ENCODE measurements at regions not wholly inside any gene's neighbourhood (a gene's known extent, or its start where the extent isn't known, plus 50 kb on each side); places are given as distances from the start of the nearest gene placed in this dataset.

DNA sequence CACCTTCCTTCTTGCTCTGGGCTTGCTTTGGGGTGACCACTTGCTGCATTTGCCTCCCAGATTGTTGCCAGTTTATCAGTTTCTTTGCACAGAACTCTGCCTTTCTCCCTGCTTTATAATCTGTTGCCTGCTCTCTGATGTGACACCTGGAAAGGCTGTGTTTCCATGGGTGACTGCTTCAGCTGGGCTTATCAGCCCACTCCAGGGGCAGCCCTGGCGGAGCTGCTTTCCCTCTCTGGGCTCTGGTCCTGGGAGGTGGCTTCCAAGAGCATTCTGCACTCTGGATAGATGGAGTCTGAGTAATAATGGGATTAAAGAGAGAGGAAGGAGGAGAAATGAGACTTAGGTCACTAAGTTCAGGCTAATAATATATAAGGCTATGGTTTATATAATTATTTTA is 352.7 kb downstream of the TSN start:
- H3K4me3 Mint-ChIP-seq = no peak overlapping the region
- no peak overlapping the region for H3K27ac Mint-ChIP-seq
- TF ChIP-seq, protein P1, sequence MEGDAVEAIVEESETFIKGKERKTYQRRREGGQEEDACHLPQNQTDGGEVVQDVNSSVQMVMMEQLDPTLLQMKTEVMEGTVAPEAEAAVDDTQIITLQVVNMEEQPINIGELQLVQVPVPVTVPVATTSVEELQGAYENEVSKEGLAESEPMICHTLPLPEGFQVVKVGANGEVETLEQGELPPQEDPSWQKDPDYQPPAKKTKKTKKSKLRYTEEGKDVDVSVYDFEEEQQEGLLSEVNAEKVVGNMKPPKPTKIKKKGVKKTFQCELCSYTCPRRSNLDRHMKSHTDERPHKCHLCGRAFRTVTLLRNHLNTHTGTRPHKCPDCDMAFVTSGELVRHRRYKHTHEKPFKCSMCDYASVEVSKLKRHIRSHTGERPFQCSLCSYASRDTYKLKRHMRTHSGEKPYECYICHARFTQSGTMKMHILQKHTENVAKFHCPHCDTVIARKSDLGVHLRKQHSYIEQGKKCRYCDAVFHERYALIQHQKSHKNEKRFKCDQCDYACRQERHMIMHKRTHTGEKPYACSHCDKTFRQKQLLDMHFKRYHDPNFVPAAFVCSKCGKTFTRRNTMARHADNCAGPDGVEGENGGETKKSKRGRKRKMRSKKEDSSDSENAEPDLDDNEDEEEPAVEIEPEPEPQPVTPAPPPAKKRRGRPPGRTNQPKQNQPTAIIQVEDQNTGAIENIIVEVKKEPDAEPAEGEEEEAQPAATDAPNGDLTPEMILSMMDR (IDR thresholded peaks at IDR 0.05) = no peak
- H3K36me3 Mint-ChIP-seq = no peaks in the 10 kb centered on the region
- no peak for DNase-seq
- H3K4me1 Mint-ChIP-seq = no peaks in the 10 kb centered on the region
- intact Hi-C loops (cut with micrococcal nuclease) = no loop called here
- peaks cover 2 to 5% (median 2%) of the 10 kb centered on the region in 3 donors for H3K27me3 Mint-ChIP-seq (ENCODE audit: low read depth in 3 of 3)
- 71% methylated on average over 1 of the region's 1 CpG for WGBS (ENCODE audit: insufficient coverage)
- Histone ChIP-seq H2AFZ (ENCODE audit: insufficient read depth, low read depth, low read length, poor library complexity, severe bottlenecking) (no peak overlapping the region), H3K27me3 (ENCODE audit: control insufficient read depth in 2 of 2, insufficient read depth in 2 of 2, low read length in 2 of 2) (no peaks in the 10 kb centered on the region), H4K20me1 (ENCODE audit: insufficient read depth, low read length) (no peaks in the 10 kb centered on the region), H3K4me3 (replicated peaks in 1 of 3; ENCODE audit: low read depth in 2 of 3, low read length in 3 of 3) (no peak overlapping the region), H3K9ac (ENCODE audit: insufficient read depth, low read length, poor library complexity, severe bottlenecking) (no peak overlapping the region), H3K4me2 (replicated peaks; ENCODE audit: extremely low read depth, low read length, poor library complexity, severe bottlenecking) (no peak overlapping the region), H3K4me1 (ENCODE audit: control insufficient read depth in 1 of 2, insufficient read depth in 2 of 2, low read length in 2 of 2) (no peaks in the 10 kb centered on the region), H3K9me3 (replicated peaks in 1 of 2; ENCODE audit: control insufficient read depth in 1 of 2, insufficient read depth in 1 of 2, low read length in 2 of 2) (no peaks in the 10 kb centered on the region), H3K36me3 (replicated peaks in 1 of 2; ENCODE audit: control insufficient read depth in 1 of 2, insufficient read depth in 2 of 2, low read length in 2 of 2) (no peaks in the 10 kb centered on the region), H3K79me2 (ENCODE audit: insufficient read depth, low read length) (no peaks in the 10 kb centered on the region), H3K27ac (ENCODE audit: low read depth in 1 of 2, low read length in 2 of 2) (no peak overlapping the region)
- peaks cover 0 to 5% (median 1%) of the 10 kb centered on the region in 7 donors for H3K9me3 Mint-ChIP-seq

DNA sequence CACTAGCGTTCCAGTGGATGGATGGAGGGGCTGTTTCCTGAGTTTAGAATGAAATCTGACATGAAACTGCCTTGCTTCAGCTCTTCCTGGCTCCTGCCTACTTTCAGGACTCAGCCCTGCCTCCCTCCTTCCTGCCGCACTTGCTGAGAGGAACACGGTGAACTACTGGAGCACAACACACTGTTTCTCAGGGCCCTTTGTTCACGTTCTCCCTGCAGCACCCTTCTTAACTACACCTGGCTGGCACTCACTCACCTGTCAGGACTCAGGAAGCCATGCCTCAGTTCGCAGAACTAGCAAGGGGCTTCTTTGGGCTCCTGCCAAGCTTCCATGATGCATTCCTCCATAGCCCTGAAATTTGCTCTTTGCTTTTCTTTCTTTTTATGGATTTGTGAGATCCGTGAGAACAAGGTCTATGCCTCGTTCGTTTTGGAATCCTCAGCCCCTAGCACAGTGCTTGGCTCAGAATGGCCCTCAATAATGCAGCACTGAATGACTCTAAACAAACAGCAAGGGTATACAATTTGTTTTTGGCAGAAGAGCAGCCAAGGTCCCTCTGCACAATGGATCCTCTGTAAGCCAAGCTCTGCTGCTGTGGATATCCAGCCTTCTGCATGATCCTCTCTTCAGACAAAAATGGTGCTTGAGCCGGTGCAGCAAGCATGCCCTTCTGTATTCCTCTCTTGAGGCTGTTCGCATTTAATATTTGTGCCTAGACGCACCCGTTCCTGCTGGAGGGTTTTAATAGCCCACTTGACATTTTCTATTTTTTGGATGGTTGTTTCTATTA is 357.0 kb downstream of the TSN start:
- no peak overlapping the region for H3K27ac ChIP-seq (ENCODE audit: low read depth in 1 of 2, low read length in 2 of 2)
- intact Hi-C loops (cut with micrococcal nuclease) = no loop called here
- Mint-ChIP-seq H3K4me1 (no peaks in the 10 kb centered on the region), H3K4me3 (no peak overlapping the region), H3K36me3 (no peaks in the 10 kb centered on the region), H3K27me3 (ENCODE audit: low read depth in 3 of 3) (peaks cover 2 to 6% (median 2%) of the 10 kb centered on the region in 3 donors), H3K27ac (no peak overlapping the region), H3K9me3 (peaks cover 0 to 1% (median 0%) of the 10 kb centered on the region in 7 donors)
- H3K79me2 ChIP-seq (ENCODE audit: insufficient read depth, low read length) = no peaks in the 10 kb centered on the region
- TF ChIP-seq, protein P1 (IDR thresholded peaks at IDR 0.05) = no peak
- 90% methylated on average over 9 of the region's 12 CpGs for WGBS (ENCODE audit: insufficient coverage)
- no peaks in the 10 kb centered on the region for H4K20me1 ChIP-seq (ENCODE audit: insufficient read depth, low read length)
- no peaks in the 10 kb centered on the region for H3K27me3 ChIP-seq (ENCODE audit: control insufficient read depth in 2 of 2, insufficient read depth in 2 of 2, low read length in 2 of 2)
- no peak for DNase-seq
- no peaks in the 10 kb centered on the region for H3K4me1 ChIP-seq (ENCODE audit: control insufficient read depth in 1 of 2, insufficient read depth in 2 of 2, low read length in 2 of 2)
- H3K9me3 ChIP-seq (replicated peaks in 1 of 2; ENCODE audit: control insufficient read depth in 1 of 2, insufficient read depth in 1 of 2, low read length in 2 of 2) = no peaks in the 10 kb centered on the region
- no peaks in the 10 kb centered on the region for H3K36me3 ChIP-seq (replicated peaks in 1 of 2; ENCODE audit: control insufficient read depth in 1 of 2, insufficient read depth in 2 of 2, low read length in 2 of 2)
- no peak overlapping the region for H3K4me3 ChIP-seq (replicated peaks in 1 of 3; ENCODE audit: low read depth in 2 of 3, low read length in 3 of 3)
- H3K9ac ChIP-seq (ENCODE audit: insufficient read depth, low read length, poor library complexity, severe bottlenecking) = no peak overlapping the region
- H3K4me2 ChIP-seq (replicated peaks; ENCODE audit: extremely low read depth, low read length, poor library complexity, severe bottlenecking) = no peak overlapping the region
- H2AFZ ChIP-seq (ENCODE audit: insufficient read depth, low read depth, low read length, poor library complexity, severe bottlenecking) = no peak overlapping the region
